Astrocyte of the spinal cord (primary cell): ENCODE measurements at regions not wholly inside any gene's neighbourhood (a gene's known extent, or its start where the extent isn't known, plus 50 kb on each side); places are given as distances from the start of the nearest gene placed in this dataset.

Source experiments
- DNase-seq: peaks from one replicate; pipeline ENCODE4 v3.0.0; 2011; ENCODE audit warnings: low read depth, low spot score
- H3K4me3 ChIP-seq: 2 replicates; pipeline ENCODE4 v1.5.1; 2011; ENCODE audit warnings: low read depth, mild to moderate bottlenecking, low read length, moderate library complexity
- CTCF ChIP-seq: IDR thresholded peaks from 2 replicates; pipeline ENCODE4 v1.5.1; 2012; ENCODE audit warnings: low read depth, mild to moderate bottlenecking, low read length, inconsistent platforms
- in situ Hi-C: cut with HindIII; loops from 2 replicates; pipeline ENCODE4 v1.10.0; 2017; ENCODE audit warnings: low sequenced_read_pairs

GRCh38 chr22:47808886-47809620 lies 1046.6 kb downstream of the TBC1D22A start:
- DNase-seq, result no peak
- TF ChIP-seq CTCF, result no peak
- no peak overlapping the region for H3K4me3 ChIP-seq
- in situ Hi-C loops, result no loop called here

- H3K4me3 ChIP-seq, result no peak overlapping the region
- TF ChIP-seq CTCF, result no peak
- in situ Hi-C loops, result no loop called here
- no peak for DNase-seq
These were observed 1045.8 kb downstream of the TBC1D22A start for GRCh38 chr22:47808236-47808635.

GRCh38 chr22:47807506-47807905 lies 1045.1 kb downstream of the TBC1D22A start:
- no peak for TF ChIP-seq CTCF
- H3K4me3 ChIP-seq, result no peak overlapping the region
- in situ Hi-C loops, result no loop called here
- DNase-seq, result no peak

GRCh38 chr22:47806894-47807293 lies 1044.4 kb downstream of the TBC1D22A start:
- in situ Hi-C loops, result no loop called here

GRCh38 chr22:47805394-47805935 lies 1043.0 kb downstream of the TBC1D22A start:
- no peak for DNase-seq
- in situ Hi-C loops, result no loop called here
- no peak for TF ChIP-seq CTCF
- no peak overlapping the region for H3K4me3 ChIP-seq

More at GRCh38 chr22:47806894-47807293, 1044.4 kb downstream of the TBC1D22A start:
- no peak overlapping the region for H3K4me3 ChIP-seq
- DNase-seq, result no peak
- no peak for TF ChIP-seq CTCF

- no peak overlapping the region for H3K4me3 ChIP-seq
- no peak for DNase-seq
- no peak for TF ChIP-seq CTCF
- in situ Hi-C loops, result no loop called here
These were observed 1041.8 kb downstream of the TBC1D22A start for GRCh38 chr22:47804281-47804680.
